ENCODE measurements at regions not wholly inside any gene's neighbourhood (a gene's known extent, or its start where the extent isn't known, plus 50 kb on each side); places are given as distances from the start of the nearest gene placed in this dataset.
A peak's percentile ranks its signal among the peaks of the same experiment; 100 is the strongest.

GRCh38 chr1:96521010-96521409 is 200.6 kb upstream of the PTBP2 start:
- peaks cover 0 to 23% (median 21%) of the 10 kb centered on the region in 4 donors for H3K4me1 ChIP-seq
- TF ChIP-seq CTCF (IDR thresholded peaks at IDR 0.05) (no peak), POLR2A (IDR thresholded peaks at IDR 0.05; ENCODE audit: low read depth) (no peak), POLR2AphosphoS5 (IDR thresholded peaks at IDR 0.05) (no peak), EP300 (IDR thresholded peaks at IDR 0.05) (no peak)
- H3K27ac ChIP-seq (replicated peaks in 1 of 4) = peak overlapping the region; percentile 15 to 67 (median 36)
- no peak overlapping the region for H3K4me3 ChIP-seq
- H3K9me3 ChIP-seq = no peaks in the 10 kb centered on the region
- no peaks in the 10 kb centered on the region for H3K27me3 ChIP-seq
- intact Hi-C loops (cut with DNase I) = no loop called here
- no peak for DNase-seq (ENCODE audit: extremely low spot score)
- 41% methylated on average over 6 of the region's 6 CpGs for WGBS
- no peaks in the 10 kb centered on the region for H3K36me3 ChIP-seq

GRCh38 chr1:96521994-96522760 is 199.4 kb upstream of the PTBP2 start:
- Histone ChIP-seq H3K27ac (replicated peaks in 1 of 4) (no peak overlapping the region), H3K4me1 (peaks cover 0 to 23% (median 21%) of the 10 kb centered on the region in 4 donors), H3K9me3 (no peaks in the 10 kb centered on the region), H3K36me3 (no peaks in the 10 kb centered on the region), H3K27me3 (no peaks in the 10 kb centered on the region), H3K4me3 (no peak overlapping the region)
- no peak for TF ChIP-seq CTCF (IDR thresholded peaks at IDR 0.05)
- TF ChIP-seq EP300 (IDR thresholded peaks at IDR 0.05) = no peak
- no peak for TF ChIP-seq POLR2AphosphoS5 (IDR thresholded peaks at IDR 0.05)
- TF ChIP-seq POLR2A (IDR thresholded peaks at IDR 0.05; ENCODE audit: low read depth) = no peak
- 90% methylated on average over 2 of the region's 2 CpGs for WGBS
- DNase-seq (ENCODE audit: extremely low spot score) = no peak
- intact Hi-C loops (cut with DNase I) = no loop called here

- 100% methylated on average over 1 of the region's 1 CpG for WGBS
- DNase-seq (ENCODE audit: extremely low spot score) = no peak
- H3K36me3 ChIP-seq = no peaks in the 10 kb centered on the region
- H3K27ac ChIP-seq (replicated peaks in 1 of 4) = no peak overlapping the region
- intact Hi-C loops (cut with DNase I) = no loop called here
- H3K27me3 ChIP-seq = no peaks in the 10 kb centered on the region
- peaks cover 0 to under 1% (median 0%) of the 10 kb centered on the region in 4 donors for H3K9me3 ChIP-seq
- TF ChIP-seq POLR2A (IDR thresholded peaks at IDR 0.05; ENCODE audit: low read depth) (no peak), EP300 (IDR thresholded peaks at IDR 0.05) (no peak), CTCF (IDR thresholded peaks at IDR 0.05) (no peak), POLR2AphosphoS5 (IDR thresholded peaks at IDR 0.05) (no peak)
- H3K4me3 ChIP-seq = no peak overlapping the region
- peaks cover 0 to 23% (median 21%) of the 10 kb centered on the region in 4 donors for H3K4me1 ChIP-seq
These were observed 198.7 kb upstream of the PTBP2 start for GRCh38 chr1:96522927-96523326.

GRCh38 chr1:96524100-96524499 is 197.5 kb upstream of the PTBP2 start:
- WGBS = 65% methylated on average over 2 of the region's 2 CpGs

More at GRCh38 chr1:96524100-96524499, 197.5 kb upstream of the PTBP2 start:
- DNase-seq (ENCODE audit: extremely low spot score) = no peak
- Histone ChIP-seq H3K27me3 (no peaks in the 10 kb centered on the region), H3K4me3 (no peak overlapping the region), H3K27ac (replicated peaks in 1 of 4) (no peak overlapping the region), H3K36me3 (no peaks in the 10 kb centered on the region), H3K9me3 (peaks cover 0 to 12% (median 9%) of the 10 kb centered on the region in 4 donors), H3K4me1 (peaks cover 0 to 23% (median 21%) of the 10 kb centered on the region in 4 donors)
- intact Hi-C loops (cut with DNase I) = no loop called here
- TF ChIP-seq CTCF (IDR thresholded peaks at IDR 0.05) (no peak), POLR2A (IDR thresholded peaks at IDR 0.05; ENCODE audit: low read depth) (no peak), POLR2AphosphoS5 (IDR thresholded peaks at IDR 0.05) (no peak), EP300 (IDR thresholded peaks at IDR 0.05) (no peak)
